ENCODE measurements at regions not wholly inside any gene's neighbourhood (a gene's known extent, or its start where the extent isn't known, plus 50 kb on each side); places are given as distances from the start of the nearest gene placed in this dataset.

GRCh38 chr19:30148803-30149202, 206.8 kb downstream of the URI1 start:
- TF ChIP-seq CTCF (conservative IDR thresholded peaks at IDR 0.05; ENCODE audit: low read depth, low read length): no peak
- TF ChIP-seq EZH2 (IDR thresholded peaks at IDR 0.05; ENCODE audit: borderline replicate concordance, low read depth, low read length, poor library complexity, severe bottlenecking): no peak
